Nephron (organoid): ENCODE measurements at regions not wholly inside any gene's neighbourhood (a gene's known extent, or its start where the extent isn't known, plus 50 kb on each side); places are given as distances from the start of the nearest gene placed in this dataset.

Experiments used
- H3K27ac Mint-ChIP-seq, 3 experiments: 2 replicates each; pipeline ENCODE4 v1.8.0; 2020; ENCODE audit warnings: mixed read lengths in 3 of 3, mild to moderate bottlenecking in 2 of 3, moderate library complexity in 1 of 3
- H3K27me3 Mint-ChIP-seq: 2 replicates; pipeline ENCODE4 v1.8.0; 2021; ENCODE audit warnings: low read depth, mild to moderate bottlenecking, moderate library complexity, mixed read lengths
- H3K36me3 Mint-ChIP-seq: 2 replicates; pipeline ENCODE4 v1.8.0; 2020; ENCODE audit warnings: low read depth, mixed read lengths
- H3K4me1 Mint-ChIP-seq: 2 replicates; pipeline ENCODE4 v1.8.0; 2020; ENCODE audit warnings: mixed read lengths
- H3K4me3 Mint-ChIP-seq, 3 experiments: 2 replicates each; pipeline ENCODE4 v1.8.0; 2020; ENCODE audit warnings: mild to moderate bottlenecking in 3 of 3, mixed read lengths in 3 of 3, moderate library complexity in 2 of 3
- H3K9me3 Mint-ChIP-seq: 2 replicates; pipeline ENCODE4 v1.8.0; 2020; ENCODE audit warnings: mixed read lengths
- CTCF ChIP-seq, 3 experiments: fragments of 200-600 bp; sonication (generic); IDR thresholded peaks; one replicate each; pipeline ENCODE4 v1.5.0; 2021; ENCODE audit warnings: antibody characterized with exemption in 3 of 3; ENCODE audit not compliant: unreplicated experiment in 3 of 3

- Mint-ChIP-seq H3K4me1 (peaks cover 23% of the 10 kb centered on the region), H3K36me3 (no peaks in the 10 kb centered on the region), H3K4me3 (no peak overlapping the region), H3K9me3 (peaks cover 2% of the 10 kb centered on the region), H3K27me3 (peaks cover 8% of the 10 kb centered on the region), H3K27ac (no peak overlapping the region)
- TF ChIP-seq CTCF (IDR thresholded peaks at IDR 0.05; ENCODE audit: unreplicated experiment in 3 of 3), result no peak
Measured at GRCh38 chr11:119831011-119831410, 102.0 kb upstream of the NECTIN1 start.

DNA sequence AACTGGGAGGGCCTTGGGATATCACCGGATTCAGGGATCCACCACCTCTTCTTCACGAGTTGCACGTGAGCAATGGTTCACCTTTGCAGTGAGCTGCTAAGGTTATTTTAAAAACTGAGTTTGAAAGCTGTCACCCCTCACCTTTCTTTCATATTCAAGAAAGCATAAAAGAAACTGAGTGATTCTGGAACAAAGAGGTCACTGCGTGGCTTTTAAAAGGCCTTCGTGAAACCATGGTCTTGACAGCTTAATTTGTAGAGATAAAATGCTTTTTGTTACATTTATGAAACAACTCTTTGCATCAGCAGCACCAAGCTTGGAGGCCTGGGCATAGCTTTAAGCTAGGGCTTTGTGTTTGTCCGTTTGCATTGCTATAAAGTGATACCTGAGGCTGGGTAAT lies 101.4 kb upstream of the NECTIN1 start:
- Mint-ChIP-seq H3K4me1 (peaks cover 23% of the 10 kb centered on the region), H3K9me3 (peaks cover 6% of the 10 kb centered on the region), H3K4me3 (no peak overlapping the region), H3K27me3 (peaks cover 8% of the 10 kb centered on the region), H3K27ac (peak overlapping the region in 1 of 3 experiments; percentile 30), H3K36me3 (no peaks in the 10 kb centered on the region)
- no peak for TF ChIP-seq CTCF (IDR thresholded peaks at IDR 0.05; ENCODE audit: unreplicated experiment in 3 of 3)

- H3K27ac Mint-ChIP-seq, result peak overlapping the region in 2 of 3 experiments; percentile 30 to 37
- H3K4me1 Mint-ChIP-seq, result peaks cover 23% of the 10 kb centered on the region
- H3K27me3 Mint-ChIP-seq, result peaks cover 4% of the 10 kb centered on the region
- H3K36me3 Mint-ChIP-seq, result no peaks in the 10 kb centered on the region
- TF ChIP-seq CTCF (IDR thresholded peaks at IDR 0.05; ENCODE audit: unreplicated experiment in 3 of 3), result no peak
- peaks cover 8% of the 10 kb centered on the region for H3K9me3 Mint-ChIP-seq
- no peak overlapping the region for H3K4me3 Mint-ChIP-seq
Measured at GRCh38 chr11:119829402-119829801, 100.4 kb upstream of the NECTIN1 start.

DNA sequence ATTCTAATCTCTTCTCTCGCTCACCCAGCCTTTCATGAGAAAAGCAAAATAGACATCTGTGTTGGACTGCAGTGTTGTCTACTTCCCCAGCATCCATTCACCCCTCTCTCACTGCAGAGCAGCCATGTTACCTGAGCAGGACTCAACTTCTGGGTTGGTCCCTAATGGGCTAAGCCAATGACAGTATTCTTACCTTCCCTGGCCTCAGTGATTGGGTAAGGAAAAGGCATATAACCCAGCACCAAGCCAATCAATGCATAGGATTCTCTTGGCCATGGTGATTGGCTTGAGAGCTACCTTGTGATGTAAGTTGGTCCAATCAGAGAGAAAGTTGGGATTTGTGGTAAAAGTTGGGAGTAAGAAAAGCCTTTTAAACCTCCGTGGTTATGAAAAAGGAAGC lies 99.8 kb upstream of the NECTIN1 start:
- peaks cover 8% of the 10 kb centered on the region for H3K9me3 Mint-ChIP-seq
- peaks cover 23% of the 10 kb centered on the region for H3K4me1 Mint-ChIP-seq
- H3K4me3 Mint-ChIP-seq, result no peak overlapping the region
- H3K27me3 Mint-ChIP-seq, result no peaks in the 10 kb centered on the region
- H3K27ac Mint-ChIP-seq, result peak overlapping the region in 2 of 3 experiments; percentile 30 to 37
- H3K36me3 Mint-ChIP-seq, result no peaks in the 10 kb centered on the region
- TF ChIP-seq CTCF (IDR thresholded peaks at IDR 0.05; ENCODE audit: unreplicated experiment in 3 of 3), result no peak

DNA sequence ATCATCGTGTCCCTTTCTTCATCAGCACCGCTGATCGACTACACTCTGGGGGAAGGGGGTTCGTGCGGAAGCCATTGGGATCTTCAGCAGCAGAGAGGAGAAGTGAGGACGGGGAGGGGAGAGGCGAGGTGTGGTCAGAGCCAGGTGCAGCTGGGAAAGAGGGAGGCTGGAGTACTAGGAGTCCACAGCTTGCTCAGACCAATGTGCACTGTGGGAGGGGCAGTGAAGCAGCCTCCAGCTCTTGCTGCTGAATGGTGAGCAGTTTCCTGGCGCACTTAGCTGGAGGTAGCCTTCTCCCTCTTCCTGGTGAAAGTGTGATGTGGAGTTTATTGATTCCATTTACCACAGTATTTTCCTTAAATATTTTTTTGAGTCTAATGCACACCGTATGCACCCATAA lies 99.0 kb upstream of the NECTIN1 start:
- no peaks in the 10 kb centered on the region for H3K36me3 Mint-ChIP-seq
- no peak overlapping the region for H3K4me3 Mint-ChIP-seq
- H3K27me3 Mint-ChIP-seq, result no peaks in the 10 kb centered on the region
- peaks cover 23% of the 10 kb centered on the region for H3K4me1 Mint-ChIP-seq
- no peak overlapping the region for H3K27ac Mint-ChIP-seq
- TF ChIP-seq CTCF (IDR thresholded peaks at IDR 0.05; ENCODE audit: unreplicated experiment in 3 of 3), result no peak
- H3K9me3 Mint-ChIP-seq, result peaks cover 9% of the 10 kb centered on the region

DNA sequence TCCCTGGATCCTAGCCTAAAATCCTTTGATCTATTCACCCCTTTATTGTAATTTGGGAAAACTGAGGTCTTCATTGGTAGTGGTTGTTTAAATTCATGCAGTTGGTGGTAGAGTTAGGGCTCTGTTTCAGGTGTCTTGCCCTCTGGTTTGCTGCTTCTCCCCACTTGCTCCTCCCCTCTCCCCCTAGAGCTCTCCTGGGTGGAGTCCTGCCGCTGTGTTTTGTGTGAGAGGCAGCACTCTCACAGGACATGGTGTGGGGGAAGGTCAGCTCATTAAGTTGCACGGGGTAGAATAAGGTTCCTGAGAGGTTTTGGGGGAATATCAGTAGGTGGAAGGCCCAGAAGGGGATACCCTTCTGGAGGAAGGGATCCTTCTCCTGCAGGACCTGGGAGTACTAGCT lies 98.1 kb upstream of the NECTIN1 start:
- no peak overlapping the region for H3K27ac Mint-ChIP-seq
- H3K9me3 Mint-ChIP-seq, result peaks cover 10% of the 10 kb centered on the region
- peaks cover 3% of the 10 kb centered on the region for H3K27me3 Mint-ChIP-seq
- TF ChIP-seq CTCF (IDR thresholded peaks at IDR 0.05; ENCODE audit: unreplicated experiment in 3 of 3), result no peak
- no peak overlapping the region for H3K4me3 Mint-ChIP-seq
- no peaks in the 10 kb centered on the region for H3K36me3 Mint-ChIP-seq
- H3K4me1 Mint-ChIP-seq, result peaks cover 18% of the 10 kb centered on the region
